Endothelial cell of umbilical vein (primary cell): ENCODE measurements at regions not wholly inside any gene's neighbourhood (a gene's known extent, or its start where the extent isn't known, plus 50 kb on each side); places are given as distances from the start of the nearest gene placed in this dataset.

Source experiments
- BruUV-seq: library from RNA; stranded (reverse); fragments of 400-500 nt; replicated peaks from 2 replicates; lab custom pipeline; 2021; lab: Mats Ljungman, UMichigan
- CTCF ChIA-PET: fragments of 300-600, 350-600 bp; sonication (Branson Sonifier 250); formaldehyde crosslinking; loops from one replicate; lab custom pipeline; 2021; ENCODE audit warnings: antibody characterized with exemption, inconsistent platforms; lab: Charles Lee
- POLR2A ChIA-PET: fragments of 300-600, 350-600 bp; sonication (Branson Sonifier 250); formaldehyde crosslinking; loops from one replicate; lab custom pipeline; 2021; ENCODE audit warnings: antibody characterized with exemption, inconsistent platforms; lab: Charles Lee
- DNase-seq: peaks from one replicate; pipeline ENCODE4 v3.0.0-alpha.2; 2011; ENCODE audit warnings: low read depth, low spot score
- FAIRE-seq: peaks from 2 replicates; lab custom pipeline; 2011; peaks lifted over from hg19 to GRCh38; lab: Jason Lieb, UNC
- H2AFZ ChIP-seq: 2 replicates; pipeline ENCODE4 v1.6.0; 2012; ENCODE audit warnings: low read depth, low read length, control low read depth, inconsistent platforms
- H3K27ac ChIP-seq: 2 replicates; pipeline ENCODE4 v1.5.1; 2011; ENCODE audit warnings: low read depth, mild to moderate bottlenecking, control low read depth, low read length, moderate library complexity; ENCODE audit not compliant: insufficient read depth
- H3K27me3 ChIP-seq, 2 experiments: 2 replicates each; pipeline versions ENCODE4 v1.6.0 to v1.6.1; 2011; ENCODE audit warnings: low read length in 2 of 2, mixed read lengths in 1 of 2; ENCODE audit not compliant: control insufficient read depth in 2 of 2, insufficient read depth in 2 of 2
- H3K36me3 ChIP-seq, 2 experiments: 2 replicates in 1 of 2; 3 replicates in 1 of 2; pipeline ENCODE4 v1.5.1; 2011; ENCODE audit warnings: low read length in 2 of 2, mild to moderate bottlenecking in 1 of 2, moderate library complexity in 1 of 2; ENCODE audit not compliant: control insufficient read depth in 2 of 2, insufficient read depth in 2 of 2; ENCODE audit errors: extremely low read depth in 1 of 2
- H3K4me1 ChIP-seq: 3 replicates; pipeline ENCODE4 v1.5.1; 2011; ENCODE audit warnings: mild to moderate bottlenecking, low read length; ENCODE audit not compliant: control insufficient read depth, insufficient read depth; ENCODE audit errors: extremely low read depth
- H3K4me2 ChIP-seq: 2 replicates; pipeline ENCODE4 v1.6.1; 2011; ENCODE audit warnings: low read length, control low read depth, mixed read lengths; ENCODE audit not compliant: insufficient read depth
- H3K4me3 ChIP-seq, 3 experiments: fragments of 200-600 bp in 1 of 3; sonication (generic), shearing (Covaris generic) in 1 of 3; replicated peaks in 1 of 3; 2 replicates each; pipeline ENCODE4 v1.5.1; 2011 to 2016; ENCODE audit warnings: control low read depth in 3 of 3, low read length in 3 of 3, mild to moderate bottlenecking in 2 of 3, inconsistent platforms in 1 of 3, low read depth in 1 of 3, moderate library complexity in 1 of 3; ENCODE audit not compliant: insufficient read depth in 1 of 3
- H3K79me2 ChIP-seq: 2 replicates; pipeline ENCODE4 v1.6.0; 2012; ENCODE audit warnings: low read length, inconsistent platforms; ENCODE audit not compliant: control insufficient read depth, insufficient read depth
- H3K9ac ChIP-seq: replicated peaks from 2 replicates; pipeline ENCODE3; 2011; ENCODE audit warnings: low read length, control low read depth; ENCODE audit not compliant: insufficient read depth; ENCODE audit errors: extremely low read depth
- H3K9me1 ChIP-seq: replicated peaks from 3 replicates; pipeline ENCODE4 v1.6.0; 2011; ENCODE audit warnings: mild to moderate bottlenecking, low read length; ENCODE audit not compliant: control insufficient read depth, insufficient read depth; ENCODE audit errors: extremely low read depth
- H3K9me3 ChIP-seq: replicated peaks from 2 replicates; pipeline ENCODE4 v1.5.1; 2012; ENCODE audit warnings: low read length, inconsistent platforms; ENCODE audit not compliant: control insufficient read depth, insufficient read depth
- H4K20me1 ChIP-seq: replicated peaks from 2 replicates; pipeline ENCODE3; 2011; ENCODE audit warnings: mild to moderate bottlenecking, low read length; ENCODE audit not compliant: control insufficient read depth, insufficient read depth; ENCODE audit errors: extremely low read depth
- EZH2 ChIP-seq: IDR thresholded peaks from 2 replicates; pipeline ENCODE4 v1.6.1; 2012; ENCODE audit warnings: borderline replicate concordance, low read depth, mild to moderate bottlenecking, moderate library complexity, low read length, inconsistent platforms; ENCODE audit not compliant: severe bottlenecking
- FOS ChIP-seq: IDR thresholded peaks from 2 replicates; pipeline ENCODE4 v1.6.1; 2011; ENCODE audit warnings: mild to moderate bottlenecking, low read length, moderate library complexity, borderline replicate concordance; ENCODE audit not compliant: insufficient read depth
- GATA2 ChIP-seq: IDR thresholded peaks from 2 replicates; pipeline ENCODE4 v1.7.0; 2011; ENCODE audit warnings: low read depth, mild to moderate bottlenecking, moderate library complexity, mixed read lengths, low read length; ENCODE audit not compliant: insufficient read length, insufficient read depth
- JUN ChIP-seq: IDR thresholded peaks from 2 replicates; pipeline ENCODE4 v1.6.1; 2011; ENCODE audit warnings: borderline replicate concordance, low read depth; ENCODE audit not compliant: insufficient read length, insufficient read depth
- MYC ChIP-seq: IDR thresholded peaks from one replicate; pipeline ENCODE4 v1.6.1; 2011; ENCODE audit warnings: mild to moderate bottlenecking, low read depth, low read length
- POLR2A ChIP-seq: IDR thresholded peaks from 2 replicates; pipeline ENCODE4 v1.6.1; 2012; ENCODE audit warnings: low read depth, mild to moderate bottlenecking, control low read depth, low read length
- POLR2AphosphoS5 ChIP-seq: IDR thresholded peaks from 2 replicates; pipeline ENCODE4 v1.6.1; 2012; ENCODE audit warnings: low read depth, mild to moderate bottlenecking, control low read depth, low read length, moderate library complexity; ENCODE audit not compliant: insufficient read depth
- dilution Hi-C: fragments of 300-500 bp; cut with MboI; formaldehyde crosslinking; loops from one replicate; pipeline ENCODE4 v1.15.0; 2019; ENCODE audit warnings: low sequenced_read_pairs; ENCODE audit not compliant: extremely low pct_ligation_motif_present
- intact Hi-C: fragments of 100-400 bp; cut with micrococcal nuclease; formaldehyde crosslinking; loops from one replicate; pipeline ENCODE4 v1.10.0; 2022
- TF ChIP-seq, protein P1 (sequence below), 2 donors: IDR thresholded peaks; 1 replicate in 1 of 2; 2 replicates in 1 of 2; pipeline ENCODE4 v1.5.1; 2011; ENCODE audit warnings: low read length in 2 of 2, mild to moderate bottlenecking in 2 of 2, moderate library complexity in 2 of 2, control low read depth in 1 of 2, inconsistent platforms in 1 of 2, low read depth in 1 of 2; ENCODE audit not compliant: insufficient read depth in 1 of 2; ENCODE audit errors: extremely low read depth in 1 of 2
- TF ChIP-seq, protein P2 (sequence below): IDR thresholded peaks from 2 replicates; pipeline ENCODE4 v1.6.1; 2011; ENCODE audit not compliant: insufficient read depth, insufficient read length

DNA sequence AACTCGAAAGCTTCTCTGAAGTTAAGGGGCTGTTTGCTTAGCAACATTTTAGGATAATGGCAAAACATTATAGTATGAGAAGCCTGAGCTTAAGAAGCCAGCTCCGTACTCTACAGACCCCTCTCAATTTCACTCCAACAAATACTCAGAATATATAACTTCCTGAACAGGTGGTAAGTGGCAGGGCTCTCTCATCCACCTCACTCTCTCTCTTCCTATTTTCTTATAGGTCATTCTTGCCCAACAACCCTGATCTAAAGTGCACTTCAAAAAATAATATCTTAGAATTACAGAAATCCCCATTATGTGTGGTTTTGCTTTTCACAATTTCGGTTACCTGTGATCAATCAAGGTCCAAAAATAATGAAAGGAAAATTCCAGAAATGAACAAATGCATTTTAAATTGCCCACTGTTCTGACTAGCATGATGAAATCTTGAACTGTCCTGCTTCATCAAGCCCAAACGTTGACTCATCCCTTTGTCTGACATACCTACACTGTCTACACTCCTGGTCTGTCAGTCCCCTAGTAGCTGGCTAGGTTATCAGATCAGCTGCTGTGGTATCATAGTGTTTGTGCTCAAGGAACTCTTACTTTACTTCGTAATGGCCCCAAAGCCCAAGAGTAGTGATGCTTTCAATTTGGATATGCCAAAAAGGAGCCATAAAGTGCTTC is 122.8 kb upstream of the COL5A2 start:
- H3K79me2 ChIP-seq = no peaks in the 10 kb centered on the region
- no peaks in the 10 kb centered on the region for H4K20me1 ChIP-seq
- H3K9ac ChIP-seq = no peak overlapping the region
- DNase-seq (no peak), FAIRE-seq (no peak)
- no peak overlapping the region for H2AFZ ChIP-seq
- no peaks in the 10 kb centered on the region for H3K9me1 ChIP-seq
- ChIA-PET CTCF (no interaction called here), POLR2A (no interaction called here)
- H3K4me1 ChIP-seq = no peaks in the 10 kb centered on the region
- H3K4me3 ChIP-seq = no peak overlapping the region
- H3K4me2 ChIP-seq = no peak overlapping the region
- no peaks in the 10 kb centered on the region for H3K9me3 ChIP-seq
- BruUV-seq = no TSS peak
- intact Hi-C loops (no loop called here), dilution Hi-C loops (no loop called here)
- no peak overlapping the region for H3K27ac ChIP-seq
- H3K36me3 ChIP-seq = no peaks in the 10 kb centered on the region
- no peaks in the 10 kb centered on the region for H3K27me3 ChIP-seq
- TF ChIP-seq, protein P1, sequence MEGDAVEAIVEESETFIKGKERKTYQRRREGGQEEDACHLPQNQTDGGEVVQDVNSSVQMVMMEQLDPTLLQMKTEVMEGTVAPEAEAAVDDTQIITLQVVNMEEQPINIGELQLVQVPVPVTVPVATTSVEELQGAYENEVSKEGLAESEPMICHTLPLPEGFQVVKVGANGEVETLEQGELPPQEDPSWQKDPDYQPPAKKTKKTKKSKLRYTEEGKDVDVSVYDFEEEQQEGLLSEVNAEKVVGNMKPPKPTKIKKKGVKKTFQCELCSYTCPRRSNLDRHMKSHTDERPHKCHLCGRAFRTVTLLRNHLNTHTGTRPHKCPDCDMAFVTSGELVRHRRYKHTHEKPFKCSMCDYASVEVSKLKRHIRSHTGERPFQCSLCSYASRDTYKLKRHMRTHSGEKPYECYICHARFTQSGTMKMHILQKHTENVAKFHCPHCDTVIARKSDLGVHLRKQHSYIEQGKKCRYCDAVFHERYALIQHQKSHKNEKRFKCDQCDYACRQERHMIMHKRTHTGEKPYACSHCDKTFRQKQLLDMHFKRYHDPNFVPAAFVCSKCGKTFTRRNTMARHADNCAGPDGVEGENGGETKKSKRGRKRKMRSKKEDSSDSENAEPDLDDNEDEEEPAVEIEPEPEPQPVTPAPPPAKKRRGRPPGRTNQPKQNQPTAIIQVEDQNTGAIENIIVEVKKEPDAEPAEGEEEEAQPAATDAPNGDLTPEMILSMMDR (IDR thresholded peaks at IDR 0.05; ENCODE audit: extremely low read depth in 1 of 2, insufficient read depth in 1 of 2, low read depth in 1 of 2, low read length in 2 of 2) = no peak
- TF ChIP-seq GATA2 (no peak), JUN (no peak), EZH2 (no peak), MYC (no peak), POLR2A (no peak), FOS (no peak), POLR2AphosphoS5 (no peak)
- TF ChIP-seq, protein P2, sequence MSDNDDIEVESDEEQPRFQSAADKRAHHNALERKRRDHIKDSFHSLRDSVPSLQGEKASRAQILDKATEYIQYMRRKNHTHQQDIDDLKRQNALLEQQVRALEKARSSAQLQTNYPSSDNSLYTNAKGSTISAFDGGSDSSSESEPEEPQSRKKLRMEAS = no peak
